HG03520 (cell line): ENCODE measurements at regions not wholly inside any gene's neighbourhood (a gene's known extent, or its start where the extent isn't known, plus 50 kb on each side); places are given as distances from the start of the nearest gene placed in this dataset.

Experiments used
- ATAC-seq: cut with Tn5 transposase; IDR thresholded peaks from one replicate; pipeline ENCODE4 v1.9.1; 2021; ENCODE audit warnings: mild to moderate bottlenecking, moderate library complexity; ENCODE audit not compliant: unreplicated experiment

DNA sequence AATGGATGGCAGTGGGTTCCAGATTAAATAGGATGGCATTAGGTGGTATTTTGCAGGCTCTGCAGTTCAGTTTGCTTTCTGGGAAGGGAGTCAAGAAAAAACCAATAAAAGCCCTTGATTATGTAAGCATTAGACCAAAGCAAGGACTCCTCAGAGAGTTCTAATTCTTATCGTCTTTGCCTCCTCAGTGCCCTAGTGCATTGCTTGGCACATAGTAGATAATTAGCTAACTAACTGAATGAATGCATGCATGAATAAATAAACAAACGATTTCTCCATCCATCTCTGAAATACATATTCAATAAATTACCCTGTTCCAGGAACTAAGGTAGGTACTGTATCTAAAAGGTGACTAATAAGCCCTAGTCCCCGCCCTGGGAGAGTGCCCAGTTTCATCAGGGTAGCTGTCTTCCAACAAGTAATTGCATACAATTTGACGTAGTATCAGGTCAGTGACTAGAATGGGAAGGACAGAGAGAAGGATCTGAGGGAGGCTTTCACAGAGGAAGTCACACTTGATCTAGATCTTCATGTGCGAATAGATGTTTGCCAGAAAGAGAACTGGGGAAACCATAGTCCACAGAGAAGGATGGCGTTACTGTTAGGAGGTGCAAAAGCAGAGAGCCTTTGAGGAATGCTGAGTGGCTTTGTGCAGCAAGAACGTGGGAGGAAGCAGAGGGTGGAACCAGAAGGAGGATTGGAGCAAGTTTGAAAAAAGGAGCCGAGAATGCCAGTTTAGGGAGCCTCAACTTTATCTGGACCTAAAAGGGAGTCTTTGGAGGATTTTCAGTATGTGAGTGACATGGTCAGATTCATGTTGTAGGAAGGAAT, 111.4 kb downstream of the TBX19 start:
- no peak for ATAC-seq

DNA sequence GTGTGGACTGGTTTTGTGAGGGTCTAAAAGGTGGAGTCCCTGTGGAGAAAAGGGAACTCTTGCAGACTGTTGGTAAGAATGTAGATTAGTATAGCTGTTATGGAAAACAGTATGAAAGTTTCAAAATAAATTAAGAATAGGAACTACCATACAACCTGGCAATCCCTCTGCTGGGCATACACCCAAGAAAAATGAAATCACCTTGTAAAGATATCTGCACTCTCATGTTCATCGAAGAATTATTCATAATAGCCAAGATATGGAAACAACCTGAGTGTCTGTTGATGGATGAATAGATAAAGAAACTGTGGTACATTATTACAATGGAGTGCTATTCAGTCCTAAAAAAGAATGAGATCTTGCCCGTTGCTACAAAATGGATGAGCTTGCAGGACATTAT, 109.6 kb downstream of the TBX19 start:
- ATAC-seq: no peak

DNA sequence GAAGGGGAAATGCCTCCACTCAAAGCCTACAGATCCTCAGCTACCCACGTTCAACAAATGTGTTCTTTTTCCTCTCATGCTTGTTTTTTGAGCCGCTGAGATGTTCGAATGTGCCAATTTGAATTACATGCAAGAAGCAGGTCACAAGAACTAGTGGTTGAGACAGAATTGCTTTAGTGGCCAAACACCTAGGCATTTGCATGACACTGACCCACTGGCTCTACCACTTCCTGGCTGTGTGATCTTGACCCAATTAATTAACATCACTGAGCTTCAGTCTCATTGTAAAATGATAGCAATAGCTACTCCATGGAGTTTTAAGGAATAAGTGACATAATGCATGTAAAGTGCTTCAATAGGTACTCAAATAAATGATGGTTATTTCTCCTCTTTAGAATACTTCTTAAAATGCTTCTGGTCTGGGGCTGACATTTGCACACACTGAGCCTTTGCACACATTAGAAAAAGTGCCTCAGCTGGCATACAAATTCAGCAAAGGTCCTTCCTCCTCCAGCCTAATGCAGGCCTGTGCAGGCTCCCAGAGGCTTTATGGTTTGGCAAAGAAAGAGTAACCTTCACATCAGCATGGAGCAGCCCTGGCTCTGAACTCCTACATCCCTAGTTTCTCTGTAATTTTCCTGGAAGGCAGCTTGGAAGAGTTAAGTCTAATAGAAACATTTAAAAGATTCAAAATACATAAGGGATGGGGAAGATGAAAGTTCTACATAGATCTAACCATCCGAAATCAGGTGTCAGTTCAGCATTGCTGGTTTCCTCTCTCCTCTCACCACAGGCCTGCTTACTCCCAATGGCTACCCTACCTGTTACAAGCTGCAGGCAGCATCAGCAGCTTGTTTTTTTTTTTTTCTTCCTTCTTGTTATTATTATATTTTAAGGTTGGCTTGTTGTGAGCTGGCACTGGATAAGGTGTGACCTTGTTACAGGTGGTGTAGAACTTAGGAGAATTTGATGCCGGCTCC, 107.4 kb downstream of the TBX19 start:
- no peak for ATAC-seq

DNA sequence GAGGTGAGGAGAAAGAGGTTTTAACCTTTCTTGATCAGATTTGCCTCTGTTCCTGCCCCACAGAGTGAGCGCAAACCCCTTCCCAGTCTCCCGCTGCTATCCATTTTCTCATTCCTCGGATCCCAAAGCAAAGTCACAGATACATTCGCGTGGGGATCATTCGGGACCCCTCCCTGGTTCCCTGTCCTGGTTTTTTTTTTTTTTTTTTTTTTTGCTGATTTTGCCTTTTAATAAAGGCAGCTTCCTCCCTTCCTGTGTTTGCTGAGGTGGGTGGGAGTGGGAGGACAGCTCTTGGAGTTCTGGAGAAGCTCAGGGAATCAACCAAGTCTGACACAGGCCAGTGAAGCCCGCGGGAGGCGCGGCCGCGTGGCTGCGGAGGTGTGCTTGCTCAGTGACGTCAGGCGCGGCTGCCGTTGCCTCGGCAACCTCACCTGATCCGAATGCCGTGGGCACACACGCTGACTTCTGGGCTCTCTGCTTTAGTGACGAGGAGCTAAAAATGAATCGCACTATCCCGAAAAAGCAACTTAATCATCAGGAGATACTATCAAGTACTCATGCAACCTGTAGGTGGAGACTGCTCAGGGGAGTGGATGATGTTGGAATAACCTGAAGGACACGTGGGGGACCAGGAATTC, 106.4 kb downstream of the TBX19 start:
- ATAC-seq: no peak

DNA sequence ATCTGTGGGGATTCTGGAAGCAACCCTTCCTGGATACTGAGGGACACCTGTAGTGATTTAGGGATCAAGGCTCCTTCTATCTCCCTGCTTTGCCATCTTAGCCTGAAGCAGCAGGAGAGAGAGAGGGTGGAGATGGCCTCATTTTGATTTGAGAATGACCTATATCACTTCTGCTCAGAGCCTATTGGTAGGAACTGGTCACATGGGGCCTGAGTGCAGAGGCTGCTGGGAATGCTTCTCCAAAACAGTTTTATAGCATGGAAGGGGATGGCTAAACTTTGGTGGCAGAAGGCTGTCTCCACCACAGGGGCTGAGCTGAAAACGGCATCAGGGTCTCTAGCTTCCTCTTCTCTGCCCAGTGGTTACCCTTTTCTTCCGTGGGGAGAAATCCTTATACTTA, 105.8 kb downstream of the TBX19 start:
- no peak for ATAC-seq

DNA sequence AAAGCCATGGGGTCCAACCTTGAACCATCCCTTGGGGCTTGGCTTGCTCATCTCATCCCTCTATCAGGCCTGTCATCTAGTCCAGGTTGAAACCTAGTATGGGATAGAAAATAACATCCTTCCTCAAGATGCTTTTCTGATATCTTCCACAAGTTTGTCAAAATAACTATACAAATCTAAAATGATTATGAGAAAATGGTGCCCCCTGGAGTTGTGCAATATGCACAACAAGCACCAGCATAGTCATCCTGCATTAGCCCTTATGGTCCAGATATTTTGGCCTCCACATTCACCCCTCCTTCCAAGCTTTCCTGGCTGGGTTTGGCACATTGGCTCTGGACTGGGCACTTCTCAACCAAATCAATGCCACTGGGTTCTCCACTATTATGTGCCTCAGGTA, 101.2 kb downstream of the TBX19 start:
- ATAC-seq: no peak

DNA sequence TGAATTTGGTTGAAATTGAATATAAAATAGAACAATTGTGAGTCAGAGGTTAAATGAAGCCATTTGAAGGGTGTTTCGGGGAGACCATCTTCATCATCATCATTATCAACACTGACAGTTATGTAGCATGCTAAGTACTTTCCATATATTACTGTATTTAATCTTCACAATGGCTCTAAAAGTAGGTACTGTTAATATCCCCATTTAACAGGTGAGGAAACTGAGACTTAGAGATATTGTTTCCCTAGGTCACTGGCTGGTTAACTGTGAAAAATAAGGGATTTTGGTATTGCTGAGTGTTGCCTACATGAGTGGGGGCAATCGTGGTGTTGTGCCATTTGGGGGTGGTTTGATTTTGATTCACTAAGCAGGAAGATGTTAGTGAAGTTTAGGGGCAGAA, 100.3 kb downstream of the TBX19 start:
- ATAC-seq: no peak

DNA sequence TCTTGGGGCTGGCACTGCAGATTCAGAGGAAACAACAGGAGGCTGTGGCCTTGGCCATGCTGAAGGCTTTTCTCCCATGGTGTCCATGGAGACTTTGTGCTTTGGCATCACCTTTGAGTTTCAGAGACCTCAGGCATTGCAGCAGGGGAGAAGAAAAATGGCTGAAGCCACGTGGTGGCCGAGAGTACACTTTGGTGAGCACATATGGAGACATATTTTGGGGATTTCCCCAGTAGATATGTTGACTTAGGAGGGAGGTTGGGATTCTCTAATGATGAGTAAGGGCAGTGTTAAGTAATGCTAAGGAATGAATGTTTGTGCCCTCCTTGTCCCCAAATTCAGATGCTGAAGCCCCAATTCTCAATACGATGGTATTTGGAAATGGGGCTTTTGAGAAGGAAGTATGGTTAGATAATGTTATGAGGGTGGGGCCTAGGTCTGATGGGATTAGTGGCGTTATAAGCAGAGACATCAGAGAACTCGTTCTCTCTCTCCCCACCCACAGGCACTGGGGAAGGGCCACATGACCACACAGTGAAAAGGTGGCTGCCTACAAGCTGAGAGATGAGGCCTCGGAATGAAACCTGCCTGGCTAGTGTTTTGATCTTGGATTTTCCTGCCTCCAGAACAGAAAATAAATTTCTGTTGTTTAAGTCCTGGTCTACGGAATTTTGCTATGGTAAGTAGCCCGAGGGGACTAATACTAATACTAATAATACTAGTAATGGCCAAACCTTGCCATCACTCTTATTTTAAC, 98.6 kb downstream of the TBX19 start:
- ATAC-seq: no peak

DNA sequence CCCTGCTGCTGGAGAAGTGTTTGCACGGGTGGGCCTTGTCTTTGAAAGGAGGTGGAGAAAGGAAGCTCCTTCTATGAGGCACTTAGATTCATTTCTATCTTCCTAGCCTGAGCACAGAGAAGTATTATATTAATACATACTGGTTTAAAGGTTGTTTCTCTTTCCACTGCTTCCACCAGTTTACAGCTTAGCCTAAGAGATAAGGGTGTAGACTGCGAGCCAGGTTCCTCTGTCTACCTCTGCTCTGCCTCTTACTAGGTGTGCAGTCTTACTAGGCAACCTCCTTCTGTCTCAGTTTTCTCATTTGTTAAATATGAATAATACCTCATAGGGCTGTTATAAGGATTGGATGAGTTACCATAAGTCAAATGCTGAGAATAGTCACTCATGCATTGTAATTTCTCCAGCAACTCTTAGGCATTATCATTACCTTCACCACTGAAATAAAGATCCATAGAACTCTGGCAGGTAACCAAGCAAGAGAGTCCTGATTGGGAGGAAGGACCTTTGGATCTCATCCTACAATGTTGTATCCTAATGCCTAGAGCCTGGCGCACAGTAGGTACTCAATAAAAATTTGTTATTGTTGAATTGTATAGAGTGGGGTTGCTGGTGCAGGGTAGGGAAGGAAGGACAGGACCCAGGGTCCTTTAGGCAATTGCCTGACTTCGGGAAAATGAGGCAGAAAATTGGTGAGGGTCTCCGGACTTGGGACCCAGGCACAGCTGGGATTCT, 95.1 kb downstream of the TBX19 start:
- ATAC-seq: no peak

DNA sequence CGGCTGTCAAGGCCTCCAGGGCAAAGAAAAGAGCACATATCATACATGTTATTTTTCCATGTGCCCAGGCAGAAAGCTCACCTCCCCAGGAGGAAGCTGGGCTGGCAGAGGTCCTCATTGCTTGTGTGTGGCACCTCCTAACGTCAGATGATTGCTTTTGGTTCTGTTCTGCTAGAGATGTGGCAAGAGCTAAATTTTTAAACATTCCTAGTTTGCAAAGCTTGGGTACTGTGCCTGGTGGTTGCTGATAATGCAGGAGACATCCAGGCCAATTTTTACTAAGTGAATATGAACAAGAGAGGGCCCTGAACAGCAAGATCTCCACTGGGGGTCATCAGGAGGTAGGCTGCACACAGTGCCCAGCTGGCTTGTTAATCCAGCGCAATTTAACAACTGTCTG, 93.9 kb downstream of the TBX19 start:
- no peak for ATAC-seq

DNA sequence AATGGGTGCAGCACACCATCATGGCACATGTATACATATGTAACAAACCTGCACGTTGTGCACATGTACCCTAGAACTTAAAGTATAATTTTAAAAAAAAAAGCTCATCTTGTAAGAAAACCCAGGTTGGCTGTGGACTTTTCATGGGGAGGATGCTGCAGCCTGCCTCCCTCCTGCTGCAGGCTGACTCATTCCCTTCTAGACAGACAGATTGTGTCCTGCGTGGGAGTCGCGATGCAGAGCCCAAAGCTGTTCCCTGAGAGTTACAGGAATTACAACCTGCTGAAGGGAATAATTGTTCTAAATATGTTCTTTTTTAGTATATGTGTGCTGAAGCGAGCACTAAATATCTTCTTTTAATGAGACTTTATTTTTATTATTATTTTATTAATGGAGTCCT, 93.2 kb downstream of the TBX19 start:
- ATAC-seq: no peak

DNA sequence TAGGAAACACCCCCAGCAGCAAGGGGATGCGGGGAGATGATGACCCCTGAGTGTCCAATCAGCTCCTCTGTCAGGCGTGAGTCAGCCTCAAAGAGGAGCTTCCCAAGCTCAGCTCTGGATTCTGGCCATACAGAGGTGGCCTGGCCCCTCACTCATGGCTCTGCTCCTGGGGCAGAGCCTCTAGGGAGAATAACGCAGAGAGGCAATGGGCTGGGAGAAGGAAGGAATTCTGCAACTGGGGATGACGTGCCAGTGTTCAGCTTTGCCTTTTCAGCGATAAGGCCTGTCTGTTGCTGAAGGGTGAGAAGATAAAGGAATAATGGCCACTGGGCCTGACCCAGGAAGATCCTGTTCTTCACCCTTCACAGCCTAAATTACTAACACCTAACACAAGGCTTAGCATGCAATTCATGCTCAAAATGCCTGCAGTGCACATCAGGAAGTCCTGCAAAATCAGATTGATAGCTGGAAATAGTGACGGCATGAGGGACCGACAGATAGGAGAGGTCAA, 92.2 kb downstream of the TBX19 start:
- no peak for ATAC-seq

DNA sequence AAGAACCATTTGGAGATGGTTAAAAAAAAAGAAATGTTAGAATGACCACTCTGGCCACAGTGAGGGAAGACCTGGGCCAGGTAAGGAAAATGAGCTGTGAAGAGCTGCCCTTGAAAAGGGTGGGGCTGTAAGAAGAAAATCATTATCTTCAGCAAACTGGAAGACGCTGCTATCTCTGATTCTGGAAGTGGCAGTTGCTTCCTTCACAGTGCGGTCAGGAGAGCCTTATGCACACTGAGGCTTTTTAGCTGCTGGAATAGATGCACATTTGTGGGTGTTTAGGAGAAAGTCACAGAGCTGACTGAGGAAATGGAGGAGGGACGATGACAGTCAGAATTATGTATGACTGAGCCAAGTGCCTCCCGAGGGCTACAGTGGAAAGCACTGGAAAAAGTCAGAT, 91.6 kb downstream of the TBX19 start:
- no peak for ATAC-seq

DNA sequence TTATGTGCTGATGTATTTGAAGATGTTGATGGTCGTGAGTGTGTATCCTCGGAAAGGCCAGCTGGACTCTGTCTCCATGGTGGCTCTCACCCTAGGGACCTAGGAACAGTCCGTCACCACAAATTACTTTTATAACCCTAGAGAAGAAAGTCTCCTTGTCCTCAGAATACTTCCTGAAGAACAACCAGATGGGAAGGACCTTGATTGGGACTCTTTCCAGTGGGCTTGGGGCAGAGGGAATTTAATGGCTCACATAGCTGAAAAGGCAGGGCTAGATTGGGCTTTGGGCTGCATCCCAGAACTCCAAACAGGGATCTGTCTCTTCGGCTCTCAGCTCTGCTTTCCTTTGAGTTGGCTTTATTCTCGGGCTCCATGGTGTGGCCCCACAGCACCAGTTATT, 90.8 kb downstream of the TBX19 start:
- no peak for ATAC-seq

DNA sequence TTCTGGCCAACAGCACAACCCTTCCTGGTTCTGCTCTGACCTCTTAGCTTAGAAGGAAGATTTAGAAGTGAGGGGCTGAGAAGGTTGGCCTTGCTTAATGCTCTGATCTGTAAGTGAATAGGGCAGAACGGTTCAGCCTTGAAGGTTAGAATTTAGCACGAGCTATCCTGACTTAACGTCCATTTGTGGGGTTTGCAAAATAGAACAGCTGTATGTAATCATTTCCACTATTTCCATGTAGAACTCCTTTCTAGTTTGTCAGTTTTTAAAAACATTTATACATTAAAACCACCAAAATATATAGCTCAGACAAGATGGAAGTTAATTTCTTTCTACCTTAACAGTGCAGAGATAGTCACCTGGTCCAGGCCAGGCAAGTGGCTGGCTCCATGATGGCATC, 89.9 kb downstream of the TBX19 start:
- ATAC-seq: no peak

DNA sequence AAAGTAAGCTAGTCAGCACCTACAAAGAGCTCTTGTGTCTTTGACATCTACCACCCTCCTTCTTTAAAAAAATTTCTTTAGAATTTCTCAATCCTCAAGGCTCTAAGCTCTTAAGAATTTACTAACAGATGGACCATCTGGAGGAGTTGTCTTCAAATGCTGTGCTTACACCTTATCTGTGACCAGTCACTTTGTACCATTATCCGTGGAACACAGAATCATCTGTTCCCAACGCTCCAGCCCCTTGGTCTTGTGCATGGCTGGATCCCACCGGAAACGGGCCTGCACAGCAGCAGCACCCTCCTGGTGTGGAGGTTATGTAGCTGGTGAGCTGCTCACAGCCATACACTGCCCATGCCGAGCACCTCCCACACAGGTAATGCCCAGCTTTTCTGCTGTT, 89.0 kb downstream of the TBX19 start:
- no peak for ATAC-seq

DNA sequence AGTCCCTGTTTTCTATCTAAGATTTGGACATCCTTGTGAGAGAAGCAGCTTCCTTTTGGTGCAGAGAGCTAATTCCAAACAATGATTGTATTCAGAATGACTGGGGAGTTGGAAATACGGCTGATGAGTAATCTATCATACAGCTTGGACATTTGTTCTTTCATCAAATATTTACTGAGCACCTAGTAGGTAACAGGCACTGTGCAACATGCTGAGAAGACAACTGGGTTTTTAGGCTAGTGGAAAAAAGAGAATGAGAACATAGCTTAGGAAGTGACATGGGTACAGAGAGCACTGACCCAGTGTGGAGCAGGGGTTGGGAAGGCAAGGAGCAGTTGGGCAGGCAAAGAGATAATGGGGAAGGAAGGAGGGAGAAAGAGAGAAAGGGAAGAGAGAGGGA, 87.5 kb downstream of the TBX19 start:
- ATAC-seq: no peak

DNA sequence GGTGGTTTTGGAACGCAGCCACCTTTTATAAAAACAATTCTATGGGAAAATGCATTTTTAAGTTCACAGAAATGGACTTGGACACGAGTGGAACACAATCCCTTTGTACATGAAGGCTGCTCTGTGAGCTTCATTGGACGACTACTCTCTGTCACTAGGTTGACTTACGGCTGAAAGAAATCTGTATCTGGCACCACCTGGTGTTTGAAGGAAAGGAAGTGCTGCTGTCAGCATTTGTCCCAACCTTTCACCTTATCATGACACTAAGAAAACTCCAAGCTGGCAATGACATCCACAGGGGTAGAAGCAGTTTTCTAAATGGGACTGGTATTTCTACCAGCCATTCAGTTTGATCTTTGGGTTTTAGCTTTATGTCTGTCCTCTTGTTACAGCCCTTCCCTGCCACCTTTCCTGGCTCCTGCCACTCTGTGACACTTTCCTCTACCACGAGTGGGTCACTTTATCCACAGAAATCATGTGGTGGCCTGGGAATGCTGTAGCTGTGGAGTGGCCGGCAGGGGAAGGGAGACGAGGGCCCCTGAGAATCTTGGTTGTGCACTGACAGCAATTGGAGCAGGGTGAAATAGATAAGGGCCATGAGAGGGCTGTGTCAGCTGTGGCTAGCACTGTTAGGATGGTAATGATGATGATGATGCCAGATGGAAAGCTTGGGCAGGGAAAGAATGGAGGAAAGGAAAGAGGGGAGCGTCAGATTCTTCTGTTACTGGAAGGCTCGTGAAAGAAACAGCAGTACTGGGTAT, 85.2 kb downstream of the TBX19 start:
- no peak for ATAC-seq
